ENCODE measurements at regions not wholly inside any gene's neighbourhood (a gene's known extent, or its start where the extent isn't known, plus 50 kb on each side); places are given as distances from the start of the nearest gene placed in this dataset.

GRCh38 chr18:51337406-51337805, 139.9 kb upstream of the MEX3C start (continued):
- TF ChIP-seq, protein P1, sequence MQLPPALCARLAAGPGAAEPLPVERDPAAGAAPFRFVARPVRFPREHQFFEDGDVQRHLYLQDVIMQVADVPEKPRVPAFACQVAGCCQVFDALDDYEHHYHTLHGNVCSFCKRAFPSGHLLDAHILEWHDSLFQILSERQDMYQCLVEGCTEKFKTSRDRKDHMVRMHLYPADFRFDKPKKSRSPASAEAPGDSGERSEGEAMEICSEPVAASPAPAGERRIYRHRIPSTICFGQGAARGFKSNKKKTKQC (CRISPR knock-in tag; IDR thresholded peaks at IDR 0.05): no peak
- no peak for TF ChIP-seq SMAD2 (IDR thresholded peaks at IDR 0.05; ENCODE audit: low read depth, low read length)
- no peak for TF ChIP-seq SMAD3 (CRISPR knock-in tag; conservative IDR thresholded peaks at IDR 0.05)

- intact Hi-C loops (cut with micrococcal nuclease): no loop called here
- H3K27ac ChIP-seq (ENCODE audit: extremely low read depth, low read depth, low read length): no peak overlapping the region
- CTCF ChIA-PET (ENCODE audit: low intra/inter-chr PET ratio): no interaction called here
Measured at GRCh38 chr18:51339856-51340255, 142.4 kb upstream of the MEX3C start.

GRCh38 chr18:51340332-51340731, 142.9 kb upstream of the MEX3C start:
- TF ChIP-seq TFAP4 (CRISPR knock-in tag; IDR thresholded peaks at IDR 0.05; ENCODE audit: borderline replicate concordance): no peak
- no peak for TF ChIP-seq NR0B1 (IDR thresholded peaks at IDR 0.05; ENCODE audit: partially characterized antibody)
- TF ChIP-seq, protein P2, sequence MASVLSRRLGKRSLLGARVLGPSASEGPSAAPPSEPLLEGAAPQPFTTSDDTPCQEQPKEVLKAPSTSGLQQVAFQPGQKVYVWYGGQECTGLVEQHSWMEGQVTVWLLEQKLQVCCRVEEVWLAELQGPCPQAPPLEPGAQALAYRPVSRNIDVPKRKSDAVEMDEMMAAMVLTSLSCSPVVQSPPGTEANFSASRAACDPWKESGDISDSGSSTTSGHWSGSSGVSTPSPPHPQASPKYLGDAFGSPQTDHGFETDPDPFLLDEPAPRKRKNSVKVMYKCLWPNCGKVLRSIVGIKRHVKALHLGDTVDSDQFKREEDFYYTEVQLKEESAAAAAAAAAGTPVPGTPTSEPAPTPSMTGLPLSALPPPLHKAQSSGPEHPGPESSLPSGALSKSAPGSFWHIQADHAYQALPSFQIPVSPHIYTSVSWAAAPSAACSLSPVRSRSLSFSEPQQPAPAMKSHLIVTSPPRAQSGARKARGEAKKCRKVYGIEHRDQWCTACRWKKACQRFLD (CRISPR knock-in tag; IDR thresholded peaks at IDR 0.05): no peak
- no peak for TF ChIP-seq HDAC8 (tag; IDR thresholded peaks at IDR 0.05)
- in situ Hi-C loops (cut with MboI) (no loop called here), intact Hi-C loops (cut with micrococcal nuclease) (no loop called here)
- H3K9me3 ChIP-seq (replicated peaks; ENCODE audit: control insufficient read depth, insufficient read depth, low read depth, low read length): no peaks in the 10 kb centered on the region
- no peaks in the 10 kb centered on the region for H3K9me1 ChIP-seq (ENCODE audit: control insufficient read depth, insufficient read depth, low read length)
- H3K79me2 ChIP-seq (ENCODE audit: control insufficient read depth, insufficient read depth, low read length): no peaks in the 10 kb centered on the region
- WGBS (ENCODE audit: insufficient coverage, low coverage, missing lambda C conversion rate): 0% methylated on average over 1 of the region's 1 CpG
- H3K27me3 ChIP-seq (ENCODE audit: control insufficient read depth in 2 of 2, insufficient read depth in 2 of 2, low read length in 2 of 2): no peaks in the 10 kb centered on the region
- H3K4me1 ChIP-seq (replicated peaks in 1 of 2; ENCODE audit: control insufficient read depth in 2 of 2, insufficient read depth in 2 of 2, low read length in 2 of 2): no peaks in the 10 kb centered on the region
- DNase-seq (ENCODE audit: extremely low read depth in 1 of 4, low spot score in 3 of 4) (no peak), ATAC-seq (no peak), FAIRE-seq (no peak)
- ChIA-PET CTCF (ENCODE audit: low intra/inter-chr PET ratio) (no interaction called here), POLR2A (no interaction called here)
- H3K9ac ChIP-seq (ENCODE audit: insufficient read depth in 1 of 2, low read depth in 2 of 2, low read length in 2 of 2): no peak overlapping the region
- no peaks in the 10 kb centered on the region for H4K20me1 ChIP-seq (replicated peaks; ENCODE audit: control insufficient read depth, insufficient read depth, low read length)
- no peak overlapping the region for H3K27ac ChIP-seq (ENCODE audit: extremely low read depth, low read depth, low read length)
- no peak overlapping the region for H3K4me3 ChIP-seq
- BruUV-seq (replicated peaks): no TSS peak
- H2AFZ ChIP-seq (ENCODE audit: low read depth, low read length): no peak overlapping the region
- H3K4me2 ChIP-seq (ENCODE audit: insufficient read depth, low read length): no peak overlapping the region
- no peaks in the 10 kb centered on the region for H3K36me3 ChIP-seq (ENCODE audit: control insufficient read depth, insufficient read depth, low read length)

More at GRCh38 chr18:51339856-51340255, 142.4 kb upstream of the MEX3C start:
- TF ChIP-seq HDAC8 (tag; IDR thresholded peaks at IDR 0.05) (no peak), NFIC (IDR thresholded peaks at IDR 0.05) (no peak), RCOR1 (IDR thresholded peaks at IDR 0.05; ENCODE audit: borderline replicate concordance in 1 of 2, low read depth in 2 of 2, low read length in 2 of 2) (no peak), SMC3 (conservative IDR thresholded peaks at IDR 0.05; ENCODE audit: insufficient read depth, low read depth, low read length) (no peak)
- Histone ChIP-seq H3K4me1 (replicated peaks in 1 of 2; ENCODE audit: control insufficient read depth in 2 of 2, insufficient read depth in 2 of 2, low read length in 2 of 2) (no peaks in the 10 kb centered on the region), H3K9ac (ENCODE audit: insufficient read depth in 1 of 2, low read depth in 2 of 2, low read length in 2 of 2) (no peak overlapping the region), H3K4me2 (ENCODE audit: insufficient read depth, low read length) (no peak overlapping the region), H3K27me3 (ENCODE audit: control insufficient read depth in 2 of 2, insufficient read depth in 2 of 2, low read length in 2 of 2) (no peaks in the 10 kb centered on the region), H3K9me3 (replicated peaks; ENCODE audit: control insufficient read depth, insufficient read depth, low read depth, low read length) (no peaks in the 10 kb centered on the region), H2AFZ (ENCODE audit: low read depth, low read length) (no peak overlapping the region), H3K79me2 (ENCODE audit: control insufficient read depth, insufficient read depth, low read length) (no peaks in the 10 kb centered on the region), H3K9me1 (ENCODE audit: control insufficient read depth, insufficient read depth, low read length) (no peaks in the 10 kb centered on the region), H4K20me1 (replicated peaks; ENCODE audit: control insufficient read depth, insufficient read depth, low read length) (no peaks in the 10 kb centered on the region), H3K4me3 (no peak overlapping the region), H3K36me3 (ENCODE audit: control insufficient read depth, insufficient read depth, low read length) (no peaks in the 10 kb centered on the region)
- FAIRE-seq: no peak
- no TSS peak for BruUV-seq (replicated peaks)
- no peak for DNase-seq (ENCODE audit: extremely low read depth in 1 of 4, low spot score in 3 of 4)
- WGBS (ENCODE audit: insufficient coverage, low coverage, missing lambda C conversion rate): 0% methylated on average over 2 of the region's 2 CpGs
- in situ Hi-C loops (cut with MboI): no loop called here
- ATAC-seq: no peak
- POLR2A ChIA-PET: no interaction called here

All from K562 (cell line).